OCI-LY1 (cell line): ENCODE measurements at regions not wholly inside any gene's neighbourhood (a gene's known extent, or its start where the extent isn't known, plus 50 kb on each side); places are given as distances from the start of the nearest gene placed in this dataset.

Source experiments
- CTCF ChIP-seq: fragments of 200-600 bp; sonication (generic), shearing (Covaris generic); IDR thresholded peaks from 2 replicates; pipeline ENCODE4 v1.5.1; 2017; ENCODE audit warnings: mild to moderate bottlenecking, antibody characterized with exemption, low read length, moderate library complexity, mixed read lengths
- EZH2 ChIP-seq: fragments of 200-600 bp; sonication (generic), shearing (Covaris generic); IDR thresholded peaks from 2 replicates; pipeline ENCODE4 v1.8.0; 2017; ENCODE audit warnings: borderline replicate concordance, mixed run types, mild to moderate bottlenecking, antibody characterized with exemption, low read length, moderate library complexity, mixed read lengths

DNA sequence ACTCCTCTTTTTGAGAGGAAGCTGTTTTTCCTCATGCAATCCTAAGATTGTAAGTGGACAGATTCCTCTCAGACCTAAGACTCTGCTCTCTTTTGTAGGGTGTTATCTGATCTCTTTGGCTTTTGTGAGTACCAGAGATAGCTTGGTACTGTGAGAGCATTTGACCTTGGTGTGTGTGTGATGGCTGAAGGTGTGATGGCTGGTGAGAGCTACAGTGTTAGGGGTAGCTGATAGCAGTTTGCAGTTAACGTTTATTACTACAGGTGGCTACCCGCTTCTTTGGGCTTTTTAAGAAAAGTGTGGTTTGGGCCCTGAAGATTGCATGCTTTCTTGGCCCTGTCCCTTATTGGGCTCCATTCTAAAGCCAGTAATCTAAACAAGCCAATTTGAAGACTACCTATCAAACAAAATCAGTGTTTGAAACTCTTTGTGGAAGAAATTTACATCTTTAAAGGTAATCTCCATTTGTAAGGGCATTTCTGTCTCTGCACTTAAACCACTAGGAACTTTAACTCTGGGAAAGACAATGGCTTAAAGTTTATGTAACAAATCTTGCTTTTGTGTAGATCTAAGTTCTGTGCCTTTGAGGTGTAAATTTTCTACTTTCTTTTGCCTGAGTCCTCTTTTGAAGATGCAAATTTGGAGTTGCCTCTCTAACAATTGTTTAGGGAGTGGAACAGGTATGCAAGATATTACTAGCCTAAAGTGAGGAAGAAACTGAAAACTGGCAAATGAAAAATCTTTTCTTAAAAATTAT is 85.3 kb upstream of the SERBP1 start:
- no peak for TF ChIP-seq CTCF
- TF ChIP-seq EZH2 = no peak
